HG03108 (cell line): ENCODE measurements at regions not wholly inside any gene's neighbourhood (a gene's known extent, or its start where the extent isn't known, plus 50 kb on each side); places are given as distances from the start of the nearest gene placed in this dataset.

Experiments used
- ATAC-seq: cut with Tn5 transposase; IDR thresholded peaks from one replicate; pipeline ENCODE4 v1.9.1; 2021; ENCODE audit warnings: moderate library complexity; ENCODE audit not compliant: unreplicated experiment

DNA sequence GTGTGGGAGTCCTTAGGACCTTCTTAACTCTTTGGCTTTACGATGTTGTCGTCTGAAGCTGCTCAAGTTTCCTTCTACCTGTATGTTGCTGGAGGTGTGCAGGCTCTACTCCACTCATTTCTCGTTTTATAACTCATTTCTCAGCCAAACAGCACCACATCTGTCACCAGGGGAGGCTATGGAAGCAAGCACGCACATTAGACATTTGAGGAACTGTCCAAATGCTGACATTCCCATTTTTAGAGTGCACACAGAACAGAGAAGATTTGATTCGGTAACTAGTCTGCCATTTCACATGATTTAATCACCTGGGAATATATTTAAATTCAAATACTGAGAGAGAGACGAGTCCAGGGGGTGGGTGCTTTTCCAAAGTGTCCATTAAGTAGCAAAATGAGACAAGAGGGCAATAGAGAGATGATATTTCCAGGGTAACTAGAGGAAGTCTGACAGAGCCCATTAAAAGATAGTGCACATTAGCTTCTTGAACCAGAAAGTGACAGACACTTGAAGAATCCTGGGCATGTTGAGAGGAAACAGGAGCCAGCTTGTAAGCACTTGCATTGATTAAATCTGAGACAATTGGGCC lies 793.3 kb downstream of the TDRD15 start:
- ATAC-seq, result no peak

DNA sequence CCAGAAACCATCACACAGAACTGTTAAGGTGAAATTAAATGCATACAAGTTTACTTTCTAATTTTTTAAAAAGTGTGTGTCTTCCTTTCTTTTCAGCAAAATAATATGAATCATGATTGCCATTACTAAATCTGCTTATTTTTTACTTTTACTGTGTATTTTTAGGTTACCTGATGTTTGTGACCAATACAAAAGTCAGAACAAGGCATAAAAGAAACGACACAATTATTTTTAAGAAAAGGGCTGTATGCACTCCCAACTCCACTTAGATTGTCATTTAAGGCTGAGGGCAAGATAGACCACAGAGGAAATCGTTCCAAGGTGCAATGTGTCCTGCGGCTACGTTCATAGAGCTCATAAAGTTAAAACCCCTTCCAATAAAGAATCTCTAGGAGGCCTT lies 797.0 kb downstream of the TDRD15 start:
- no peak for ATAC-seq

DNA sequence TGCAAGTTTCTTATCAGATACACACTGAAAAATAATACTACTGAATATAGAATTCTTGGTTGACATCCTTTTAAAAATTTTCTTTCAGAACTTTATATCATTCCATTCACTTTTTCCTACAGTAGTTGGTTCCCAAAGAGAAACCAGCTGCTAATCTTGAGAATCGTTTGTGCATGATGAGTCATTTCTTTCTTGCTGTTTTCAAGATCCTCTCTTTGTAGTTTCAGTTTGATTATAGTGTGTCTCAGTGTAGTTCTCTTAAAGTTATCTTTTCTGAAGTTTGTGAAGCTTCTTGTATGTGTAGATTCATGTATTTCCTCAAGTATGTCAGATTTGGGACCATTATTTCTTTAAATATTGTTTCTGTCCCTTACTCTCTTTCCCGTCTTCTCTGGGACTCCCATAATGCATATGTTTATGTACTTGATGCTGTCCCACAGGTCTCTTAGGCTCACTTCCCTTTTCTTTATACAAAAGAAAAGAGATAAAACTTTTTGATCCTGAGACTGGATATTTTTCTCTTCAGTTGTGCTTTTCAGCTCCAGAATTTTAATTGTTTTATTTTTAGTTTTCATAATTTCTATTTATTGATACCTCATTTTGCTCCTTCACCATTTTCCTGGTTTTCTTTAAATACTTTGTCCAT lies 801.0 kb downstream of the TDRD15 start:
- ATAC-seq, result no peak

DNA sequence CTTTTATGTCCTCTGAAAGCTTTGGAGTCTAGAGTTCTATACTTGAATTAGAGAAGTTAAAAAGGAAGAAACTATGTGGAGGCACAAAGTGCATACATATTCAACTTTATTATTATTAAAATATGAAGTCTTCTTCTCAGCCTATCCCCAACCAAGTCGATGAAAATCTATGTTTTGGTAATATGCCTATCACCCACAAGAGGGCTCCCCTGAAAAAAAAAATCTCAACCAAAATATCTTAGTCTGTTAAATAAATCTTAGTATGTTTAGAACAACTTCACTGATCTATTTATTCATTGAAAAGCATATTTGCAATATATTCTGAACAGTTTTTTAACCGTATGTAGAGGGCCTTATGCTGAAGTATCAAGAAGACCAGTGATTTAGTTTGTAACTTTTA lies 804.5 kb downstream of the TDRD15 start:
- no peak for ATAC-seq

DNA sequence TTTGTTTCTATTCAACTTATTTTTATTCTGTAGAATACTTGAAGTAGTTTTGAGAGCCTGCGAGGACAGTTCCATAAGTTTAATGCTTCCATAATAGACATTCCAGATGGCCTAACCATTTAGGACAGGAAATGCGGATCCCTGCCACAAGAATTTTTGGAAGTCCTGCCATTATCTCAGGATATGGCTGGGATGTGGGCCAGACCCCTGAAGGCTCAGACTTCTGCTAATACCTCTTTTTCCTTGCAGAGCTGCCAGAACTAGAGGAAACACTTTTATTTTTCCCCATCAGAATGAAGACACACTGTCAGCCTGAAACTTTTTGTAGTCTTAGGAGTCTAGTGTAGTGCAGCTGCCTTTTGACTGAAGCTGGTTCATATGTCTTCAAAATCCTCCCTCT lies 806.5 kb downstream of the TDRD15 start:
- ATAC-seq, result no peak

DNA sequence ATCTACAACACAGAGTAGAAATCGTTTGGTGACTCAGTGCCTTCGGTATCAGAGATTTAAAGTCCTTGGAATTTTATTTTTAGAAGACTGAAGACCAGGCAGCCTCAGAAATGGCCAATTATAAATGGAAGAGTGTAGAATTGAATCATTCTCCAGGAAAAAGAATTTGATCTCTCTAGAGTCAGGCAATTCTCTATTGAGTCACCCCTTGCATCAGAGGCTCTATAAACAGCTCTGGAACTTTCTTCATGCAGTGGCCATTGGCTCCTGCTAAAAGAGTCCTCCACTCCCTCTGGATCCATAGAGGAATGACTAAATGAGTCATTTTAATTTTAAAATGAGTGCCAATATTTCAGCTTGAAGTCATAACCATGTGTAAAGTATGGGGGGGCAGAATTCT lies 816.2 kb downstream of the TDRD15 start:
- no peak for ATAC-seq

DNA sequence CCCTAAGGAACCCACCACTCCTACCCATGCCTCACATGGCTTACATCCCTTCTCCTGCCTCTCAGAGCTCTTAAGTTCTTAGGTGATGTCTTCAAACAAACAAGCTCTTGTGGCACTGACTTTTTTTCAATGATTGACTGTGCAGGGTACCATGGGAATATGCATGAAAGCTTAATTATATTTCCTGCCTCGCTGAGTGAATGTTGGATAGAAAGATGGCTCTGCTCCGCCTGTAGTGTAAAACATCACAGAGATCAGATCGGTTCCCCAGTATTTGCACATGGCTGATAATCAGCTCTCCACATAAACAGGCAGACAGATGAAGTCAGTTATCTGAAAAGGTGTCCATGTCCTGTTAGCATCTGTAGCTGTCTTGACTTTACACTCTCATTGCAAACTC lies 820.8 kb downstream of the TDRD15 start:
- ATAC-seq, result no peak

DNA sequence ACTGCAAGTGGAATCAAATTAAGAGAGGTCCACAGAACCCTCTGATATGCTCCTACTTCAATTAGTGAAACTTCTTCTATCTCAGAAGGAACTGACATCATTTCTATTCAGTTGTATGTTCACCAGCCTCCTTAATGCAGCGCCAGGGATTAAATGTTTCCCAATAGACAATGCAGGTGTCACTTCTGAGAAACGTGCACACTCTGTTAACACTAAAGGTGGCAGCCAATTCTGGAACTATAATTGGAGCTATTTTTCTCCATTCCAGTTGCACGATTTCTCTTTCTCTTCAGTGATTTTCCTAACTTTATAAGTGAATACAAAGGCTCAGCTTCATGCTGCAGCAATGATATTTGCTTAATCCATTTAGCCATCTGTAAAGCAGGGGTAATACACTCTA lies 821.9 kb downstream of the TDRD15 start:
- no peak for ATAC-seq

DNA sequence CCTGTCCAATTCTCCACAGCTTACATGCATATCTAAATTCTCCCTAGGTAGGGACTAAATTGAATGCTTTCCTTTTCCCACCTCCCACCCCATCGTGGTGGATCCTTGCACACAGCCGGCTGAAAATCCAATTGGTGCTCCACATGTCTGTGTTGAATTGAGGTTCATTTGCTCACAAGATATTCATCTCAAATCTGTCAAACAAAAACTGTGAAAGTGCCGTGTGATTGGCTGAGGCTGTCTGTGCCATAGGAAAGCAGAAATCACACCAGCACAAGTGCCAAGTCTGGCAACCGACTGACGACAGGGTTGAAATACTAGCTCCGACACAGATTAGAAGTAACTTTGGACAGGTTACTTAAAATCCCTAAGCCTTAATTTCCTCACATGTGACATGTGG lies 823.3 kb downstream of the TDRD15 start:
- ATAC-seq, result no peak

DNA sequence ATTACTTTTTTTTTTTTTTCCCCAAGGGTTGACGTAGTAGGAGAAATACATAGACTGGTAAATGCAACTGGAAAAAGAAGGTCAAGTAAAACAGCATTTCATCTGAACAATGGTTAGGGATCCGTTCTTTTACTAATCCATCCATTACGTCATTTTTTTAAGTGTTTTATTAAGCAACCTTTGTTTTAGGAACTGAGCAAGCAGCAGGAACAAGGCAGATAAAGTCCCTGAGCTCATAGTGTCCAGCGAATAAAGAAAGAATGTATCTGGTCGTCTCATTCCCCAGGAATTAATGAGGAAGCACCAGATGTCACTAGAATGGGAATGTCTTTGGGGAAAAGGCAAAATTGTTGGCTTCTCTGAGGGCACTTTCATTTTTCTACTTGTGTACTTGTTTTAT lies 842.4 kb downstream of the TDRD15 start:
- ATAC-seq, result no peak

DNA sequence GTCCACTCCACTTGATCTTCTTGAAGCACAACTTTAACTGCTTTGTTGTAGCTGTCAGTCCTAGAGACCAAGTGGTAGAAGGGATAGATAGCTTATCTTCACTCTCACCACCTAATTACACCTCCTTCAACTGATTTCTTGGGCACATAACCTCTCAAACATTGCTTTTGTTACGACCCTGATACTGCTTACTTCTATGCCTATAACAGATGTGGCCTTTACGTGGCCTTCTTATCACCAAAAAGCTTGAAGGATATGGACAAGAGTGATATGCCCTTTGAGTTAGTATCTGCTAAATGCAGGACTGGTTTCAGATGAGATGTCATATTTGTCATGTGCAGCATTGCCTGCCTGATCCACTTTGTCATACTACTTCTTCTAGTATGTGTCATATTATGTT lies 847.2 kb downstream of the TDRD15 start:
- no peak for ATAC-seq

DNA sequence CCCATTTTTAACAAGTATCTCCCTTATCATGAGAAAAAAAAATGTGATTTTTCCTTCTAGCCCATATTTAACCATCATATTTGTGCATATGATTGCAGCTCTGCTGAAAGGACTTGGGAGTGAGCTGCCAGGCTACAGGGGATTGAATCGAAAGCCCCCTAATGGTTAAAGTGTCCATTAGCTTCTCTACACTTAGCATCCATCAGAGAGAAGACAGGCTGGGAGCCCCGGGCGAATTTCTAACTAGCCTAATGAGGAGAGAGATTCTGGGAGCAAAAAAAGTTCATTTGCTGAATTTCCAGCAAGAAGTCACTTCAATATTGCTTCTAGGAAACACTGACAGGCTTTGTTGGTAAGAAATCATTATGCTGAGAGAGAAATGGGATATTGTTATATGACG lies 848.8 kb downstream of the TDRD15 start:
- no peak for ATAC-seq

DNA sequence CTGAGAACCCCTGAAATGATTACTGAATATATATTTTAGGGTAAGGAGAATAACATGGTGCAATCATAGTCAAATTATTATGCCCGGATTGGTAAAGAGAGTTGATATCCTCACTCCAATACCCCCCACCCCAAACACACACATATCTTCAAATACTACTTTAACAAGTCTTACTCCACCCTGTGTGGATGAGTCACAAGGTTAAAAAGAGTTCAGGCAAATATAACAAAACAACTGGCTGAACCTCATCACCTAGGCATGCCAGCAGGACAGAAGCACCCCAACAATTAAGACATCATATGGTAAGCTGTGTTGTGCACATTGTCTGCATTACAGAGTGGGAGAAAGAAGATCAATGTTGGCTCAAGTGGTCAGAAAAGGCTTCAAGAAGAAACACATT lies 857.4 kb downstream of the TDRD15 start:
- no peak for ATAC-seq

DNA sequence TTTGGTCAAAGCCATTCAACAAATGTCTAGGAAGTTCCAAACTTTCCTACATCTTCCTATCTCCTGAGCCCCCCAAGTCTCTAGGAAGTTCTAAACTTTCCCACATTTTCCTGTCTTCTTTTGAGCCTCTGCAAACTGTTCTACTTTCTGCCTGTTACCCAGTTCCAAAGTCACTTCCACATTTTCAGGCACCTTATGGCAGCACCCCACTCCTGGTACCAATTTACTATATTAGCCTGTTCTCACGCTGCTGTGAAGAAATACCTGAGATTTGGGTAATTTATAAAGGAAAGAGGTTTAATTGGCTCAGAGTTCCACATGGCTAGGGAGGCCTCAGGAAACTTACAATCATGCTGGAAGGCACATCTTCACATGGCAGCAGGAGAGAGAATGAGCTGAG lies 869.2 kb downstream of the TDRD15 start:
- no peak for ATAC-seq

DNA sequence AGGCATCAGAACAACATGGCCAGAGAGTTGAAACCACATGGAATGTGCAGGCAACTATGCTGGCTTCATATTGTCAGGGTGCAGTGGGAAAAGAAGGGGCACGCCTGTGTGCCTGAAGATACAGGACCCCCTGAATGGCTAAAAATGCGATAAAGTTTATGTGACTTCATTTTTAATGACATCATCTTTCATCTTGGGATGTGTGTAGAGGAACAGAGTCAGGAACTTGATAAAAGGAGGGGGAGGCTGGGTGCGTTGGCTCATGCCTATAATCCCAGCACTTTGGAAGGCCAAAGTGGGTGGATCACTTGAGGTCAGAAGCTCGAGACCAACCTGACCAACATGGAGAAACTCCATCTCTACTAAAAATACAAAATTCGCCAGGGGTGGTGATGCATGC lies 872.6 kb downstream of the TDRD15 start:
- ATAC-seq, result no peak

DNA sequence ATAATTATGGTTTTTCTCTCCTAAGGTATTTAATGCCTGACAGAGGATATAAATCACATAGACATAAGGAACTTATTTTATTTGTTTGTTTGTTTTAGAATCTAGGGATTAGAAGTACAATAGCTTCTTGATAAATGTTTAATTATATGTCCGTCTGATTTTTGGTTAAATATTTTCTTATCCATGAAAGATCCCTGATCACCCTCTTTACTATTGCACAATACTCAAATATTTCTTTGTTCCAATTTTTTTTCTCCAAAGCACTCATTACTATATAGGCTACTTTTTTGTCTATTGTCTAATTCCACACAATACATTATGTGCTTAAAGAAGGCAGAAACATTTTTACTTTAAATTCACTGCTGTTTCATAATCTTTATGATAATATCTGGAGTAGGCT lies 875.8 kb downstream of the TDRD15 start:
- ATAC-seq, result no peak

DNA sequence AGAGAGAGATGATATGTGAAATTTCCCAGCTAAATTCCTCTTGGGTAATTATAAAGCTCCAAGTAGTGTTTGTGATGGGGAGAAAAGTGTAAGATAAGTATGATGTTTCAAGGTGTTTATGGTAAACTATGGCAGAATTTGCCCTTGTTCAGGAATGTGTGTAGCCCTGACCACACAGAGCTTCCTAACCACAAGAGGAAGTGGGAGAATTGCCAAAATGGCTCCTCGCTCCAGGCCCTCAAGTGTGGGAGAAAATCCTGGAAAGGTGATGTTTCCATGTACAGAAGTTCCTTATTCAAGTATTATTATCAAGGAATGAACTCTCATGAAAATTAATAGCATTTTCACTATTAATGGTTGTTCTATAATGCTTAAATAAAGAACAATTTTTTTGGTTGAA lies 878.3 kb downstream of the TDRD15 start:
- ATAC-seq, result no peak

DNA sequence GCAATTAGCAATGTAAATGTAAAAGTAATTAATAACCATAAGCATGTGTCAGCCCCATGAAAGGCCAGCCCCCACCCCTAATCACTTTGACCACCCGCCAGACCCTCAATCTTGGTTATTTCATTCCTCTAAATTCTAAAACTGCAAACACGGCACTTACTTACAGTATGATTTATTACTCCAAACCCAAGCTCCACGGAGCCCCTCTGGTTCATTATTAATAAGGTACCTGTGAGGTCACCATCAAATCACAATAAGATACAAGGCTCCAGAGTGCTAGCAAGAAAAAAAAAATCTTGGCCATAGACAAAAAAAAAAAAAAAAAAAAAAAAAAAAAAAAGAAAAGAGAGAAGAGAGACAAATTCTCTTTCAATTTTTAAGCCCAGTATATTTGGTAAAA lies 879.5 kb downstream of the TDRD15 start:
- no peak for ATAC-seq

DNA sequence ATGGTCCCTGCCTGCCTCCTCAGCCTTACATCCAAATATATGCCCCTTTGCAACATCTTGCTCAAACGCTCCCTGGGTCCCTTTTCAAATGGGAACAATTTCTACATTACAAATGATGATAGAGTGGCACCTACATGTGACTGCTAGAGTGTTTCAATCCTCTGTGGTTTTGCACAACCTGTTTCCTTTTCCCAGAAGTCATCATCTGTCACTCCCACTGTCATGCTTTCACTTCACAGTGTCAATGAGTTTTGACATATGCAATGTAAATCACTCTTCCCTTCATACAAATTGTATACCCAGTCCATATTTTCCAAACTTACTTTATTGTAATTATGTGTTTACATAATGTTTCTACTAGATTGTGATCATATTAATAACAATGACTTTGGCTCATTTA lies 887.3 kb downstream of the TDRD15 start:
- no peak for ATAC-seq

DNA sequence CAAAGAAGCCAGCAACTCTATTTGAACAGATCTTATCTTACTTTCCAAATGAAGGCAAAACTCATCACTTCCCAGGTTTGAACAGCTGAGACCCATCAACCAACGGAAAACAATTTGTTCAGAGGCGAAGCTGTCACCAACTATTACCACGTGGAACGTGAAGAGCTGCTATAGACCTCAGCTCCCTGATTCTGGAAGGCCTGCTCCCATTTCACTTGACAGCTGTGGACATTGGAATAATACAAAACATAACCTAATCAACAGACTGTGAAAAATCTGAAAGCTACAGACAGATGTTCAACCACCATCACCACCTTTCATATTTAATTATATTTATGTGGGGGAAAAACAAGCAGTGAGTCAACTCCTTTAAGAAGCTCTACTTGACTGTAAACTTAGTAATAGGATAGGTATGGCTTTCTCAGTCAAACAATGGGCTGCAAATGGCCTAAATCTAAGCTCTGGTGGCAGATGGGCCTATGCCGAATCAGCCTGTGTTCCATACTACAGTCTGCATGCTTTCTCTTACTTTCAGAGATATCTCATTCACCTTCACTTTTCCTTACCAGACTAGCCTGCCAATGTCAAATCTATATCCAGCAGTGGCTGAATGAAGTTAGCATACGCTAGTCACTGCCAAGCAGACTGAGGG lies 896.4 kb downstream of the TDRD15 start:
- ATAC-seq, result no peak

DNA sequence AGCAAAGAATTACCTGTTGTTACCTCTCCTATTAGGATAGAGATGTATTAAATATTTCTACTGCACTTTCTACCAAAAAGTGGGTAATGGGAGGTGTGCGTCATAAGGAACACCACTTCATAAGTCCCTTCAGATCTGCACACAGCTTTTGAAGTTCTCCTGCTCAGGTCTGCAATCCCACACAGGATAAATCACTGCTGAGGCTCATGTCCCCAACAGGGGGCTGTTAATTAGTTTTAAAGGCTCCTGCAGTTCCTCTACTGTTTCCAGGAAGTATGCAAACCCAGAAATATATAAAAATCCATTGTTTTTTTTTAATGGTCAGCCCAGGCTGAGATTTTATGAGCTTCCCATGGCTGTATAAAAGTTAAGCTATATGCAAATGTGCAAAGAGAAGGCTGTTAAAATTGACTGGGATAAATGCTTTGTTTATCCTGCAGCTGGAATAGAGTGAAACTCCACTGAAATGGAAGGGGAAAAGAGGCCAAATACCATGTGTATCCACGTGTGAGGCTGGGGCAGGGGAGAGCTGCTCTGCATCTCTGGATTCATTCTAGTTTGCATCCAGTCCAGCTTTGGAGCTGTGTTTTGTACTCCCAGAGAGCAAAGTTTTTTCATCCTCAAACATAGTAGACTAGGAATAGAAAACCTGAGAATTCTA lies 903.7 kb downstream of the TDRD15 start:
- ATAC-seq, result no peak

DNA sequence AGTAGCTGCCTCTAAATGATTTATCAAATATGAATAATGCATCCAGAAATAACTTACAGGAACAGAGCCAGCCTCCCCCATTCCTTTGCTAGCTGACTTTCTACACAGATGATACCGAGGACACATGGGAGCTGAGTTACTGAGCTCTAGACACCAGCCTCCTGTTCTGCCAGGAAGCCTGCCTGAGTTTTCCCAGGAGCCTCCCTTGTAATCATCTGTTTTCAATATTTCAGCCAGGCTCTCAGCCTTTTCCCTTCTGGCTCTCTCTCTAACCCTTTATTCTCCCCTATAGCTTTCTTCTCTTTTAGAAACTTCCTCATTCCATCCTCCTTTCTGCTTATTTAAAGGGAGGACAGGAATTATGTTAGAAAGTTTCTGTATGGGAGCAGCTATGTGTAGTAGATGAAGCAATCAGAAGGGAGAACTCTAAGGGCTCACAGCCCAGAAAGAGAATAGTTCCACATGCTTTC lies 911.6 kb downstream of the TDRD15 start:
- no peak for ATAC-seq
